Mesenchymal stem cell (in vitro differentiated cells and primary cell): ENCODE measurements at regions not wholly inside any gene's neighbourhood (a gene's known extent, or its start where the extent isn't known, plus 50 kb on each side); places are given as distances from the start of the nearest gene placed in this dataset.
"Not testable (repeated sequence)": the region's sequence is repeated elsewhere in the genome, so short reads cannot be mapped to it uniquely, and the experiment has no call there.

ENCODE experiments used
- DNase-seq: peaks from one replicate; pipeline ENCODE4 v3.0.0-alpha.2; 2013
- H2AFZ ChIP-seq: one replicate; pipeline ENCODE4 v1.6.1; 2013; ENCODE audit warnings: low read depth, mild to moderate bottlenecking, control low read depth, inconsistent platforms, low read length, moderate library complexity
- H2AK5ac ChIP-seq: 2 replicates; pipeline ENCODE4 v1.6.1; 2013; ENCODE audit warnings: low read length, moderate library complexity, mild to moderate bottlenecking, inconsistent platforms; ENCODE audit not compliant: severe bottlenecking
- H2BK120ac ChIP-seq: one replicate; pipeline ENCODE4 v1.6.1; 2013; ENCODE audit warnings: low read depth, mild to moderate bottlenecking, inconsistent platforms, low read length, moderate library complexity
- H2BK12ac ChIP-seq, 2 experiments: one replicate each; pipeline ENCODE4 v1.6.1; 2013; ENCODE audit warnings: inconsistent platforms in 2 of 2, low read length in 2 of 2, mild to moderate bottlenecking in 2 of 2, moderate library complexity in 2 of 2, control low read depth in 1 of 2
- H2BK15ac ChIP-seq: one replicate; pipeline ENCODE4 v1.6.1; 2013; ENCODE audit warnings: mild to moderate bottlenecking, low read depth, inconsistent platforms; ENCODE audit not compliant: poor library complexity, severe bottlenecking
- H2BK5ac ChIP-seq: 2 replicates; pipeline ENCODE4 v1.6.1; 2013; ENCODE audit warnings: low read depth, mild to moderate bottlenecking, low read length, control low read depth, inconsistent platforms; ENCODE audit not compliant: poor library complexity, severe bottlenecking
- H3K14ac ChIP-seq, 2 experiments: one replicate each; pipeline ENCODE4 v1.6.1; 2013; ENCODE audit warnings: inconsistent platforms in 2 of 2, low read length in 2 of 2, control low read depth in 1 of 2, mild to moderate bottlenecking in 1 of 2, moderate library complexity in 1 of 2
- H3K18ac ChIP-seq, 2 experiments: one replicate each; pipeline ENCODE4 v1.6.1; 2013; ENCODE audit warnings: inconsistent platforms in 2 of 2, low read length in 2 of 2, control low read depth in 1 of 2, low read depth in 1 of 2, mild to moderate bottlenecking in 1 of 2
- H3K23ac ChIP-seq, 2 experiments: one replicate each; pipeline ENCODE4 v1.6.1; 2013; ENCODE audit warnings: inconsistent platforms in 2 of 2, low read length in 2 of 2, mild to moderate bottlenecking in 2 of 2, moderate library complexity in 2 of 2, control low read depth in 1 of 2
- H3K27ac ChIP-seq: 2 replicates; pipeline ENCODE4 v1.5.1; 2013; ENCODE audit warnings: mild to moderate bottlenecking, moderate library complexity, low read length, control low read depth, inconsistent platforms; ENCODE audit not compliant: poor library complexity, severe bottlenecking
- H3K27me3 ChIP-seq, 2 experiments: 2 replicates each; pipeline versions ENCODE4 v1.6.1 to v1.7.0; 2013; ENCODE audit warnings: low read length in 2 of 2, mild to moderate bottlenecking in 2 of 2, moderate library complexity in 2 of 2, control low read depth in 1 of 2, inconsistent platforms in 1 of 2; ENCODE audit not compliant: control insufficient read depth in 1 of 2, insufficient read depth in 1 of 2
- H3K36me3 ChIP-seq, 2 experiments: 2 replicates each; pipeline versions ENCODE4 v1.6.1 to v1.7.0; 2013; ENCODE audit warnings: low read length in 2 of 2, control low read depth in 1 of 2, inconsistent platforms in 1 of 2, low read depth in 1 of 2, mild to moderate bottlenecking in 1 of 2; ENCODE audit not compliant: insufficient read depth in 2 of 2, control insufficient read depth in 1 of 2
- H3K4ac ChIP-seq, 2 experiments: one replicate each; pipeline ENCODE4 v1.6.1; 2013; ENCODE audit warnings: inconsistent platforms in 2 of 2, low read length in 2 of 2, mild to moderate bottlenecking in 2 of 2, moderate library complexity in 2 of 2, control low read depth in 1 of 2, low read depth in 1 of 2
- H3K4me1 ChIP-seq: 2 replicates; pipeline ENCODE4 v1.6.1; 2013; ENCODE audit warnings: low read depth, low read length, control low read depth; ENCODE audit not compliant: control insufficient read depth, insufficient read depth
- H3K4me2 ChIP-seq: 2 replicates; pipeline ENCODE4 v1.6.1; 2013; ENCODE audit warnings: low read length, mild to moderate bottlenecking, inconsistent platforms; ENCODE audit not compliant: poor library complexity, severe bottlenecking
- H3K4me3 ChIP-seq, 2 experiments: 2 replicates each; pipeline versions ENCODE4 v1.5.1 to v1.7.0; 2013; ENCODE audit warnings: low read length in 2 of 2, mild to moderate bottlenecking in 2 of 2, control low read depth in 1 of 2, low read depth in 1 of 2; ENCODE audit not compliant: insufficient read depth in 1 of 2
- H3K79me1 ChIP-seq: replicated peaks from 2 replicates; pipeline ENCODE4 v1.6.1; 2013; ENCODE audit warnings: mild to moderate bottlenecking, control low read depth, low read length, inconsistent platforms; ENCODE audit not compliant: poor library complexity, severe bottlenecking
- H3K9ac ChIP-seq: 2 replicates; pipeline ENCODE4 v1.7.0; 2013; ENCODE audit warnings: mild to moderate bottlenecking, low read length, moderate library complexity
- H3K9me3 ChIP-seq: 2 replicates; pipeline ENCODE4 v1.7.0; 2013; ENCODE audit warnings: mild to moderate bottlenecking, low read length; ENCODE audit not compliant: control insufficient read depth
- H4K8ac ChIP-seq: one replicate; pipeline ENCODE4 v1.6.1; 2013; ENCODE audit warnings: inconsistent platforms, mild to moderate bottlenecking, low read length, moderate library complexity
- H4K91ac ChIP-seq: one replicate; pipeline ENCODE4 v1.6.1; 2013; ENCODE audit warnings: mild to moderate bottlenecking, low read length, inconsistent platforms
- WGBS: methylation state at CpG from one replicate; pipeline ENCODE4 v1.1.7; 2013; ENCODE audit warnings: mixed read lengths; 5-methylcytosine and 5-hydroxymethylcytosine counted together

GRCh38 chr1:226461087-226461486 is 53.2 kb upstream of the PARP1 start:
- Histone ChIP-seq H3K14ac (no peak overlapping the region), H2BK5ac (no peak overlapping the region), H2BK15ac (no peak overlapping the region), H2AFZ (no peak overlapping the region), H3K23ac (no peak overlapping the region), H3K18ac (no peak overlapping the region), H3K4me2 (no peak overlapping the region), H3K9me3 (peaks cover 6% of the 10 kb centered on the region), H3K27me3 (peaks cover 3 to 32% of the 10 kb centered on the region in 2 experiments), H3K27ac (no peak overlapping the region), H3K9ac (no peak overlapping the region), H4K91ac (no peak overlapping the region), H4K8ac (no peak overlapping the region), H2BK120ac (no peak overlapping the region), H3K36me3 (no peaks in the 10 kb centered on the region), H2BK12ac (no peak overlapping the region), H2AK5ac (no peak overlapping the region), H3K4me3 (no peak overlapping the region), H3K79me1 (no peaks in the 10 kb centered on the region), H3K4me1 (no peaks in the 10 kb centered on the region), H3K4ac (no peak overlapping the region)
- WGBS, result 100% methylated on average over 3 of the region's 4 CpGs
- no peak for DNase-seq

GRCh38 chr1:226463925-226464586 is 56.2 kb upstream of the PARP1 start:
- Histone ChIP-seq H3K18ac (no peak overlapping the region), H3K9ac (no peak overlapping the region), H2BK12ac (no peak overlapping the region), H3K27me3 (peaks cover 5 to 28% of the 10 kb centered on the region in 2 experiments), H2BK15ac (no peak overlapping the region), H3K23ac (no peak overlapping the region), H3K27ac (no peak overlapping the region), H3K14ac (no peak overlapping the region), H3K4me3 (no peak overlapping the region), H2BK5ac (no peak overlapping the region), H3K79me1 (no peaks in the 10 kb centered on the region), H4K91ac (no peak overlapping the region), H2BK120ac (no peak overlapping the region), H3K4me1 (no peaks in the 10 kb centered on the region), H2AFZ (no peak overlapping the region), H2AK5ac (no peak overlapping the region), H3K4me2 (no peak overlapping the region), H3K9me3 (peaks cover 6% of the 10 kb centered on the region), H3K36me3 (no peaks in the 10 kb centered on the region), H4K8ac (no peak overlapping the region), H3K4ac (no peak overlapping the region)
- no peak for DNase-seq
- 91% methylated on average over 25 of the region's 25 CpGs for WGBS

- H4K91ac ChIP-seq, H2AK5ac ChIP-seq, H3K18ac ChIP-seq, H3K4me3 ChIP-seq, H3K4me1 ChIP-seq, H3K27ac ChIP-seq, H3K4ac ChIP-seq, H2BK15ac ChIP-seq, H3K36me3 ChIP-seq, H3K4me2 ChIP-seq, H2AFZ ChIP-seq, H3K79me1 ChIP-seq, H4K8ac ChIP-seq, H3K23ac ChIP-seq, H2BK12ac ChIP-seq, DNase-seq, H2BK5ac ChIP-seq, H3K14ac ChIP-seq, H2BK120ac ChIP-seq, H3K9ac ChIP-seq: not testable (repeated sequence)
- Histone ChIP-seq H3K9me3 (peaks cover 12% of the 10 kb centered on the region), H3K27me3 (peaks cover 5 to 28% of the 10 kb centered on the region in 2 experiments)
- 78% methylated on average over 1 of the region's 2 CpGs for WGBS
Observed at GRCh38 chr1:226464587-226464971, 56.7 kb upstream of the PARP1 start.

- Histone ChIP-seq H3K9ac (no peak overlapping the region), H3K4me2 (no peak overlapping the region), H2AFZ (no peak overlapping the region), H3K36me3 (no peaks in the 10 kb centered on the region), H2BK120ac (no peak overlapping the region), H3K23ac (no peak overlapping the region), H4K91ac (no peak overlapping the region), H2BK15ac (no peak overlapping the region), H3K4ac (no peak overlapping the region), H3K9me3 (peaks cover 9% of the 10 kb centered on the region), H2BK5ac (no peak overlapping the region), H2BK12ac (no peak overlapping the region), H2AK5ac (no peak overlapping the region), H4K8ac (no peak overlapping the region), H3K4me1 (no peaks in the 10 kb centered on the region), H3K14ac (no peak overlapping the region), H3K27me3 (peaks cover 5 to 26% of the 10 kb centered on the region in 2 experiments), H3K4me3 (no peak overlapping the region), H3K27ac (no peak overlapping the region), H3K18ac (no peak overlapping the region), H3K79me1 (no peaks in the 10 kb centered on the region)
- no peak for DNase-seq
- 79% methylated on average over 4 of the region's 5 CpGs for WGBS
Observed at GRCh38 chr1:226466296-226466695, 58.4 kb upstream of the PARP1 start.
